Fibroblast of mammary gland (primary cell): ENCODE measurements at regions not wholly inside any gene's neighbourhood (a gene's known extent, or its start where the extent isn't known, plus 50 kb on each side); places are given as distances from the start of the nearest gene placed in this dataset.
A peak's percentile ranks its signal among the peaks of the same experiment; 100 is the strongest.

Experiments used
- DNase-seq: peaks from one replicate; pipeline ENCODE4 v3.0.0-alpha.2; 2010; ENCODE audit warnings: low read depth
- H3K4me3 ChIP-seq: 2 replicates; pipeline ENCODE4 v1.5.1; 2011; ENCODE audit warnings: low read depth, mild to moderate bottlenecking, low read length, moderate library complexity; ENCODE audit not compliant: control insufficient read depth
- TF ChIP-seq, protein P1 (sequence below): conservative IDR thresholded peaks from 2 replicates; pipeline ENCODE4 v1.5.1; 2011; ENCODE audit warnings: low read depth, low read length, inconsistent platforms; ENCODE audit not compliant: control insufficient read depth, insufficient read depth

GRCh38 chr6:19986691-19987438 lies 149.7 kb downstream of the ID4 start:
- TF ChIP-seq, protein P1, sequence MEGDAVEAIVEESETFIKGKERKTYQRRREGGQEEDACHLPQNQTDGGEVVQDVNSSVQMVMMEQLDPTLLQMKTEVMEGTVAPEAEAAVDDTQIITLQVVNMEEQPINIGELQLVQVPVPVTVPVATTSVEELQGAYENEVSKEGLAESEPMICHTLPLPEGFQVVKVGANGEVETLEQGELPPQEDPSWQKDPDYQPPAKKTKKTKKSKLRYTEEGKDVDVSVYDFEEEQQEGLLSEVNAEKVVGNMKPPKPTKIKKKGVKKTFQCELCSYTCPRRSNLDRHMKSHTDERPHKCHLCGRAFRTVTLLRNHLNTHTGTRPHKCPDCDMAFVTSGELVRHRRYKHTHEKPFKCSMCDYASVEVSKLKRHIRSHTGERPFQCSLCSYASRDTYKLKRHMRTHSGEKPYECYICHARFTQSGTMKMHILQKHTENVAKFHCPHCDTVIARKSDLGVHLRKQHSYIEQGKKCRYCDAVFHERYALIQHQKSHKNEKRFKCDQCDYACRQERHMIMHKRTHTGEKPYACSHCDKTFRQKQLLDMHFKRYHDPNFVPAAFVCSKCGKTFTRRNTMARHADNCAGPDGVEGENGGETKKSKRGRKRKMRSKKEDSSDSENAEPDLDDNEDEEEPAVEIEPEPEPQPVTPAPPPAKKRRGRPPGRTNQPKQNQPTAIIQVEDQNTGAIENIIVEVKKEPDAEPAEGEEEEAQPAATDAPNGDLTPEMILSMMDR = no peak
- H3K4me3 ChIP-seq = no peak overlapping the region
- DNase-seq = no peak

GRCh38 chr6:19988555-19988954 lies 151.4 kb downstream of the ID4 start:
- no peak overlapping the region for H3K4me3 ChIP-seq
- TF ChIP-seq, protein P1 = no peak
- peak; percentile 15 for DNase-seq

DNA sequence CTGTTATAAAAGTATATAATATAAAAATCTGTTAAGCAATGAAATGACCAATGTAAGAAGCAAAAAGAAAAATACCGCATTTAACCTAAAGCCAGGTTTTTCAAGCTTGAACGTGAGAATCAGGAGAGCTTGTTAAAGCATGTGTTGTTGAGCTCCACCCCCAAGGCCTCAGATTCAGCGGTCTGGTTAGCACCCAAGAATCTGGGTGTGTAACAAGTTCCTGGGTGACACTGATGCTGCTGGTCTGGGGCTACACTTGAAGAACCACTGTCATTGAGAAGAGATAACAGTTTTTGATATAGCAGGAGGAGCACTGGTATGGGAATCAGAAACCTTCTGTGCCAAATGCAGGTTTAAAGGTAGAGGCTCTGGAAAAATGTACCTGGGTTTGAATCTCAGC lies 154.0 kb downstream of the ID4 start:
- H3K4me3 ChIP-seq = no peak overlapping the region
- TF ChIP-seq, protein P1 = no peak
- DNase-seq = no peak

DNA sequence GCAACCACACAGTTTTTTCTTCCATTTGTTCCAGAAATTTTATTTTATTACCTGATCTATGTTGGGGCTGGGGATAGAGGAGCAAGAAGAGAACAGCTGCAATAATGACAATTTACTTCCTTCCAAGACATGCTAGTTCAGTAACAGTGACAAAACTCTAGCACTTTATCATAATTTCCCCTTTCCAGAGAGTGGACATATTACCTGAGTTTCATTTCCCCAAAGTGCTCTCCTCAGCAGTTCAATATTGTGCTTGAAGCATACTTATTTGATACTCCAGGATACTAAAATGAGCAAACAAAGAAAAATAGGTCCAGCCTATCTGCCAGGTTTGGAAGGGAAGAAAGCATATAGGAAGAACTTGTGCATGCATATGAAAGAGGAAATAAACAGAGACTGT lies 157.7 kb downstream of the ID4 start:
- TF ChIP-seq, protein P1 = no peak
- DNase-seq = no peak
- no peak overlapping the region for H3K4me3 ChIP-seq

GRCh38 chr6:19995575-19996257 lies 158.5 kb downstream of the ID4 start:
- DNase-seq = no peak
- TF ChIP-seq, protein P1 = no peak

DNA sequence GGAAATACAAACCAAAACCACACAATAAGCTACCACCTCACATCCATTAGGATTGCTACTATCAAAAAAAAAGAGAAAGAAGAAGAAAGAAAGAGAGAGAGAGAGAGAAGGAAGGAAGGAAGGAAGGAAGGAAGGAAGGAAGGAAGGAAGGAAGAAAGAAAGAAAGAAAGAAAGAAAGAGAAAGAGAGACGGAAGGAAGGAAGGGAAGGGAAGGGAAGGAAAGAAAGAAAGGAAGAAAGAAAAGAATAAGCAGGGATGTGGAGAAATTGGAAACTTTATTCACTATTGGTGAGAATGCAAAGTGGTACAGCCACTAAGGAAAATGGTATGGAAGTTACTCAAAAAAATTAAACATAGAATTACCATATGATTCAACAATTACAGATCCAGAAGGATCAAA lies 159.9 kb downstream of the ID4 start:
- TF ChIP-seq, protein P1 = no peak
- H3K4me3 ChIP-seq = no peak overlapping the region
- DNase-seq = no peak

More at GRCh38 chr6:19995575-19996257, 158.5 kb downstream of the ID4 start:
- no peak overlapping the region for H3K4me3 ChIP-seq

DNA sequence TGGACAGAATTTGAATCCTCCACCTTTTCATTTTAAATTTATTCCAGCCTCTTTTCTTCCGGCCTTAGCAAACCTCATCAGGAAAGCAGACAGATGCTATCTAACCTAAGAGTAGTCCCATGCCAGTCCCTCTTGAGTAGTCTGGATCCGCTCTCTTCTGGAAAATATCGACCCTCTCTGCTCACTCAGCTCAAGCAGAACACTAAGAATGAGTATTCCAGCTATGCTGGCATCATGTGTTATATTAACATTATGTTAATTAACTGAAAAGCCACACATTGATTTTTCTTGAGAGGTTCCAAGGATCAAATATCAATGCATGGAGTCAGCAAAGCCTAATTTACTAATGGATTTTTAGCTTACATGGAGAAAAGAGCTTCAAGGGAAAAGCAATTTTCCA lies 161.4 kb downstream of the ID4 start:
- no peak overlapping the region for H3K4me3 ChIP-seq
- no peak for DNase-seq
- TF ChIP-seq, protein P1 = no peak
